Left ventricle myocardium inferior (tissue), 1 donor: ENCODE measurements at regions not wholly inside any gene's neighbourhood (a gene's known extent, or its start where the extent isn't known, plus 50 kb on each side); places are given as distances from the start of the nearest gene placed in this dataset.

Experiments used
- DNase-seq: peaks from one replicate; pipeline ENCODE4 v3.0.0-alpha.2; 2020
- H3K27ac ChIP-seq: fragments of 200-600 bp; replicated peaks from 2 replicates; pipeline ENCODE4 v1.8.0; 2021
- H3K27me3 ChIP-seq: fragments of 200-600 bp; 2 replicates; pipeline ENCODE4 v1.8.0; 2021; ENCODE audit warnings: low read depth
- H3K36me3 ChIP-seq: fragments of 200-600 bp; 2 replicates; pipeline ENCODE4 v1.8.0; 2021
- H3K4me1 ChIP-seq: fragments of 200-600 bp; 2 replicates; pipeline ENCODE4 v1.8.0; 2021
- H3K4me3 ChIP-seq: fragments of 200-600 bp; 2 replicates; pipeline ENCODE4 v1.8.0; 2021; ENCODE audit warnings: mild to moderate bottlenecking, moderate library complexity
- H3K9me3 ChIP-seq: fragments of 200-600 bp; replicated peaks from 2 replicates; pipeline ENCODE4 v1.8.0; 2021
- intact Hi-C: fragments of 100-400 bp; cut with micrococcal nuclease; formaldehyde crosslinking; loops from one replicate; pipeline ENCODE4 v1.11.0; 2022
- TF ChIP-seq, protein P1 (sequence below): fragments of 200-600 bp; IDR thresholded peaks from 2 replicates; pipeline ENCODE4 v1.8.0; 2021; ENCODE audit warnings: antibody characterized with exemption, mild to moderate bottlenecking, borderline replicate concordance
- donor health status: DM: no; HTN: yes; CAD: no; lungs with severe emphysema.

DNA sequence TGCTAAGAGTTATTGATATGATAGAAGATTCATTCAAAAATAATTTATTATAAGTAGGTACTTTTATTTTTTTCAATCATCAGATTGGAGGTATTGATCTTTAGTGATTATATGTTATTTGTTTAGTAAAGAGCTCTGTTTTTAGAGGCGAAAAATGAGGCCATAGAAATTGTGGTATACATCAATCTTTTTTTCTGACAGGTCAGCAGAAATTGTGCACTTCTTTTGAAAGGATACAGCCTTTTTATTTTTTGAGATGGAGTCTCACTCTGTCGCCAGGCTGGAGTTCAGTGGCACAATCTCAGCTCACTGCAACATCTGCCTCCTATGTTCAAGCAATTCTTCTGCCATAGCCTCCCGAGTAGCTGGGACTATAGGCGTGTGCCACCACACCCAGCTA lies 292.1 kb downstream of the BAMBI start:
- TF ChIP-seq, protein P1, sequence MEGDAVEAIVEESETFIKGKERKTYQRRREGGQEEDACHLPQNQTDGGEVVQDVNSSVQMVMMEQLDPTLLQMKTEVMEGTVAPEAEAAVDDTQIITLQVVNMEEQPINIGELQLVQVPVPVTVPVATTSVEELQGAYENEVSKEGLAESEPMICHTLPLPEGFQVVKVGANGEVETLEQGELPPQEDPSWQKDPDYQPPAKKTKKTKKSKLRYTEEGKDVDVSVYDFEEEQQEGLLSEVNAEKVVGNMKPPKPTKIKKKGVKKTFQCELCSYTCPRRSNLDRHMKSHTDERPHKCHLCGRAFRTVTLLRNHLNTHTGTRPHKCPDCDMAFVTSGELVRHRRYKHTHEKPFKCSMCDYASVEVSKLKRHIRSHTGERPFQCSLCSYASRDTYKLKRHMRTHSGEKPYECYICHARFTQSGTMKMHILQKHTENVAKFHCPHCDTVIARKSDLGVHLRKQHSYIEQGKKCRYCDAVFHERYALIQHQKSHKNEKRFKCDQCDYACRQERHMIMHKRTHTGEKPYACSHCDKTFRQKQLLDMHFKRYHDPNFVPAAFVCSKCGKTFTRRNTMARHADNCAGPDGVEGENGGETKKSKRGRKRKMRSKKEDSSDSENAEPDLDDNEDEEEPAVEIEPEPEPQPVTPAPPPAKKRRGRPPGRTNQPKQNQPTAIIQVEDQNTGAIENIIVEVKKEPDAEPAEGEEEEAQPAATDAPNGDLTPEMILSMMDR: no peak
- H3K9me3 ChIP-seq: peaks cover 1% of the 10 kb centered on the region
- H3K4me1 ChIP-seq: no peaks in the 10 kb centered on the region
- intact Hi-C loops: no loop called here
- DNase-seq: no peak
- H3K27ac ChIP-seq: no peak overlapping the region
- no peak overlapping the region for H3K4me3 ChIP-seq
- no peaks in the 10 kb centered on the region for H3K36me3 ChIP-seq
- H3K27me3 ChIP-seq: no peaks in the 10 kb centered on the region

GRCh38 chr10:28970231-28970630 lies 292.9 kb downstream of the BAMBI start:
- Histone ChIP-seq H3K4me3 (no peak overlapping the region), H3K27me3 (no peaks in the 10 kb centered on the region), H3K36me3 (no peaks in the 10 kb centered on the region), H3K27ac (no peak overlapping the region), H3K9me3 (no peaks in the 10 kb centered on the region), H3K4me1 (no peaks in the 10 kb centered on the region)
- no peak for DNase-seq
- TF ChIP-seq, protein P1: no peak
- intact Hi-C loops: no loop called here

GRCh38 chr10:28971255-28971654 lies 293.9 kb downstream of the BAMBI start:
- no peak overlapping the region for H3K27ac ChIP-seq
- H3K27me3 ChIP-seq: no peaks in the 10 kb centered on the region
- no peak overlapping the region for H3K4me3 ChIP-seq
- no peak for DNase-seq
- no peaks in the 10 kb centered on the region for H3K36me3 ChIP-seq
- H3K9me3 ChIP-seq: no peaks in the 10 kb centered on the region
- TF ChIP-seq, protein P1: no peak
- intact Hi-C loops: no loop called here
- no peaks in the 10 kb centered on the region for H3K4me1 ChIP-seq

DNA sequence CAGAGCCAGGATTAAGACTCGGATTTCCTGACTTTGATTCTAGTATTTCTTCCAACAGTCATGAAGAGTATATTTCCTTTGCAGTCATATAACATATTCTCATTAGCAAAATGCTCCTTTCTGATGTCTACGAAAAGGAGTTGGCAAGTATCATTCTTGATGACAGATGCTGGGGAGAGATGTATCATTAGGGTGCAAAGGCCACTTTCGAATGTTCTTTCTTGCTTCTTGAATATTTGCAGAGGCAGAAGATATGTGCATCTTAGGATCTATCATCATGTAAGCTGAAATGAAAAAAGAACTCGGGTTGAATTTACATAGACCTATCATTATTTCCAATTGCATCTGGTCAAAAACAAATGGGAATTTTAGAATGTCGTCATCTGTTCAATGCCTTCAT lies 294.4 kb downstream of the BAMBI start:
- no peaks in the 10 kb centered on the region for H3K9me3 ChIP-seq
- H3K4me1 ChIP-seq: no peaks in the 10 kb centered on the region
- DNase-seq: no peak
- no peak overlapping the region for H3K4me3 ChIP-seq
- no peak overlapping the region for H3K27ac ChIP-seq
- no peaks in the 10 kb centered on the region for H3K36me3 ChIP-seq
- H3K27me3 ChIP-seq: no peaks in the 10 kb centered on the region
- intact Hi-C loops: no loop called here
- TF ChIP-seq, protein P1: no peak

DNA sequence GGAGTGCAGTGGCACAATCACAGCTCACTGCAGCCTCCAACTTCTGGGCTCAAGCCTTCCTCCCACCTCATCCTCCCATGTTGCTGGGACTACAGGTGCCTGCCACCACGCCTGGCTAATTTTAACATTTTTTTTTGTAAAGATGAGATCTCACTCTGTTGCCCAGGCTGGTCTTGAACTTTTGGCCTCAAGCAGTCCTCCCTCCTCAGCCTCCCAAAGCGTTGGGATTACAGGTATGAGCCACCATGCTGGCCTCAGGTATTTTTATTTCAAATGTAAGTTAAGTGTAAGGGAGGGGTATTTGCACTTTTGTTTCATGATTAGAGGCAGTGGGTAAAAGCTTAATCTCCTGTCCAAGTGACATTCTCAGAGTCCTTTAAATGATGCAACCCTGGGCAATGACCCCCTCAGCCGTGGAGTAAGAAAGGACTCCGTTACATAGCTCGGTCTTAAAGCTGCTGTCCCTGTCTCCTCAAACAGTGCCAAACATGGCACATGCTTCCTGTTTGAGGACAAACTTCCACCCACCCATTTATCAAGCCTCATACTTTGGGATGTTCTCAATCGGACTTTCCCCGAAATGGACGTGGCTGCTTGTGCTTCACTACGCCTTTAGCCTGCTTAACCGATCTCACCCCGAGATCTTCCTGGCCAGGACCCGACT lies 296.1 kb downstream of the BAMBI start:
- no peak overlapping the region for H3K4me3 ChIP-seq
- H3K4me1 ChIP-seq: no peaks in the 10 kb centered on the region
- no peaks in the 10 kb centered on the region for H3K36me3 ChIP-seq
- no peak overlapping the region for H3K27ac ChIP-seq
- intact Hi-C loops: no loop called here
- no peak for DNase-seq
- peaks cover 5% of the 10 kb centered on the region for H3K9me3 ChIP-seq
- H3K27me3 ChIP-seq: no peaks in the 10 kb centered on the region
- TF ChIP-seq, protein P1: no peak
